ENCODE measurements at regions not wholly inside any gene's neighbourhood (a gene's known extent, or its start where the extent isn't known, plus 50 kb on each side); places are given as distances from the start of the nearest gene placed in this dataset.
"Not testable (repeated sequence)": the region's sequence is repeated elsewhere in the genome, so short reads cannot be mapped to it uniquely, and the experiment has no call there.

DNA sequence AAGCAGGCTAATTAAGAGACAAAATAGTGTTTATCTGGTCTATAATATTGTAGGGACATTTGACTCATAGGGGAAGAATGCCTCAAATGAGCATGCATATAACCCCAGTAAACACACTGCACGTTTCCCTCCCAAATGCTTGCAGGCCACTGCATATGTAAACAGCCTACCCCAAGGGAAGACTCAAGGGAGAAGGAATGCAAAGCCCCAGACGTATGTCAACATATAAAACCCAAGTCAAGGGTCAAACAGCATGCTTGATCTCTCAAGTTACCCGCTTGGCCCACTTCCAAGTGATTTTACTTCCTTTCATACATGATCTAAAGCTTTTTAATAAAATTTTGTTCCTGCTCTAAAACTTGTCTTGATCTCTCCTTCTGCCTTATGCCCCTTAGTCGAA, 1090.0 kb downstream of the OTOL1 start:
- no peak for DNase-seq

DNA sequence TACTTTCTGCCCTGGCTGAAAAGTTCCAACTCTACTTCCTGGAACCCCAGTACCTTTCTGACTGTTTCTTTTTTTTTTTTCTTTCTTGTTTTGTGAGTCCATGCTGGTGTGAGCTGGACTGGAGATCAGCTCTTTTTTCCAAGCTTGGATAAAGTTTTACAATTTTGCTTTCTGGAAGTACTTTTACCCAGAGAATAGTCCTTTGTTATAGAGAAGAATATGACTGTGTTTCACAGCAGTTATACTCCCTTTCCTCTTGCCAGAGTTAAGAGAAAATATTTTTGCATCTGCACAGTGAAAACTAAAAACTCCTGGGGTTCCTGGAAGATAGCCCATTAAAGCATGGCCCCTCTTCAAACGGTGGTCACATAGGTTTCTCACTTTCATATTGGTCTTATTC, 1100.6 kb downstream of the OTOL1 start:
- DNase-seq, result no peak

DNA sequence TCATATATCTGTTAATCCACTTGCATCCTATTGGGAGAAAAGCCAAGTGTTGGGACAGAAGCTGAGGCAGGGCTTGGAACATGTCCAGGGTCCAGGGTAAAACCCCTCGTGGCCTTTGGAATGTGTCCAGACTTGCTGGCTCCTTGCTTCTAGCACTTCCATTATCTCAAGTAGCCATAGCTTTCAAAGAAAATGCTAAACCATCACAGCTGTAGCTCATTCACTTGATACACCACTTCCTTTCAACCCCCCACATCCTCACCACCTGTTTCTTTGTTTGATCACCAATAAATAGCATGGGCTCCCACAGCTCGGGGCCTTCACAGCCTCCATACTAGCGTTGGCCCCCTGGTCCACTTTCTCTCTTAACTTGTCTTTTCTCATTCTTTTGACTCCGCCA, 1101.9 kb downstream of the OTOL1 start:
- DNase-seq, result not testable (repeated sequence)

DNA sequence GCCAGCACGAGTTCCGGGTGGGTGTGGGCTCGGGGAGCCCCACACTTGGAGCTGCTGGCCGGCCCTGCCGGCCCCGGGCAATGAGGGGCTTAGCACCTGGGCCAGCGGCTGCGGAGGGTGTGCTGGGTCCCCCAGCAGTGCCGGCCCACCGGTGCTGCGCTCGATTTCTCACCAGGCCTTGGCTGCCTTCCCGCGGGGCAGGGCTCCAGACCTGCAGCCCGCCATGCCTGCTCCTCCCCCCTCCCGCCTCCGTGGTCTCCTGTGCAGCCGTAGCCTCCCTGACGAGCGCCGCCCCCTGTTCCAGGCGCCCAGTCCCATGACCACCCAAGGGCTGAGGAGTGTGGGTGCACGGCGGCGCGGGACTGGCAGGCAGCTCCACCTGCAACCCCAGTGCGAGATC, 1103.1 kb downstream of the OTOL1 start:
- not testable (repeated sequence) for DNase-seq

DNA sequence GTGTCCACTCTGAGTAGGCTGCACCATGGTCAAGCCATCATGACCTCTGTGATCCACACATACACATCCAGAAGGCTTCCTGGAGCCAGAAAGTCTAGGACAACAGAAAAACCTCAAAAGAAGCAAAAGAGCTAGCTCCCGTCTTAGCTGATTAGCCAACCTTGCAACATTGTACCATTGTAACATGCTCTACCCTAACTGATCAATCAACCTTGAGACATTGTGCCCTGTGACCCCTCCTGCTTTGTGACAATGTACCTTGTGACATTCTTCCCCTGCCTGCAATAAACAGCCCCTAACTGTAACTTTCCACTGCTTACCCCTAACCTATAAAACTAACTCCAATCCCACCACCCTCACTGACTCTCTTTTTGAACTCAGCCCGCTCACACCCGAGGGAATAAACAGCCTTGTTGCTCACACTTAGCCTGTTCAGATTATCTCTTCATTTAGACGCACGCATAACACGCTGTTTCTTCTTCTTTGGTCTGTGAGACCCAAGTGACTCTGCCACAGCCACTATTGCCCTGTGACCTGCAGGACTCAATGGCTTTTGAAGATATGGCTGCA, 1104.6 kb downstream of the OTOL1 start:
- no peak for DNase-seq

DNA sequence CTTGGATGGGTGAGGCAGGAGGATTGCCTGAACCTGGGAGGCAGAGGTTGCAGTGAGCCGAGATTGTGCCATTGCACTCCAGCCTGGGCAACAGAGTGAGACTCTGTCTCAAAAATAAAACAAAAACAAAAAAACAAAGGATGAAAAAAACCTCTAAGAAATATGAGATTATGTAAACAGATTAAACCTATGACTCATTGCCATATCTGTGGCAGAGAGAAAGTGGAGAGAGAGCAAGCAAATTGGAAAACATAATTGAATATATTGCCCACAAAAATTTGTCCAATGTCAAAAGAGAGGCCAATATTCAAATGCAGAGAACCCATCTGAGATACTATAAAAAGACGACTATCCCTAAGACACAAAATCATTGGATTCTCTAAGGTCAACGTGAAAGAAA, 1106.0 kb downstream of the OTOL1 start:
- no peak for DNase-seq

DNA sequence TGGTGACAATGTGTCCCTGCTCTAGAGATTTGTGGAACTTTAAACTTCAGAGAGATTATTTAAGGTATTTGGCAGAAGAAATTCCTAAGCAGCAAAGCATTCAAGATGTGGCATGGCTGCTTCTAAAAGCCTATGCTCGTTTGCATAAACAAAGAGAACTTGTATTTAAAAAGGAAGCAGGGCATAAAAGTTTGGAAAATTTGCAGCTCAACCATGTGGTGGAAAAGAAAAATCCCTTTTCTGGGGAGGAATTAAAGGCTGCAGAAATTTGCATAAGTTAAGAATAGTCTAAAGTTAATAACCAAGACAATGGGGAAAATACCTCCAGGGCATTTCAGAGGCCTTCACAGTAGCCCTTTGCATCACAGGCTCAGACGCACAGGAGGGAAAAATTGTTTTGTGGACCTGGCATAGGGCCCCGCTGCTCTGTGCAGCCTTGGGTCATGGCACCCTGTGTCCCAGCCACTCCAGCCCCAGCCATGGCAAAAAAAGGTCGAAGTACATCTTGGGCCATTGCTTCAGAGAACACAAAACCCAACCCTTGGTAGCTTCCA, 1109.1 kb downstream of the OTOL1 start:
- DNase-seq, result no peak

DNA sequence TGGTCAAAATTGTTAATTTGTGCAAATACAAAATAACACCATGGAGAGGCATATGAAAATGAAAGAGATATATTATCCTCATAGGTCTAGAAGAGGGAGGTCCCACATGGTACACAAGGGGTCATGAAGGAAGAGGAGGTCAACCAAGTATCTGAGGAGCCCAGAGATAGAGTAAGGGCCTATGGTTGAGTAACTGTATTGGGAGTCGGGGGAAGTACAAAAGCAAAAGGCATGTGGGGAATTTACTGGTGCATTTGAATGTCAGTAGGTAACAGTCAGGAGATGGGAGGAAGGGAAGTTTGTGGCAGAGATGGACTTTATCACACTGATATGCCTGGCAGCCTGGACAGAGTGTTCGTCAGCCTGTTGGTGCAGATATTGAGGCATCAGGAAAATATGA, 1113.7 kb downstream of the OTOL1 start:
- DNase-seq, result no peak

DNA sequence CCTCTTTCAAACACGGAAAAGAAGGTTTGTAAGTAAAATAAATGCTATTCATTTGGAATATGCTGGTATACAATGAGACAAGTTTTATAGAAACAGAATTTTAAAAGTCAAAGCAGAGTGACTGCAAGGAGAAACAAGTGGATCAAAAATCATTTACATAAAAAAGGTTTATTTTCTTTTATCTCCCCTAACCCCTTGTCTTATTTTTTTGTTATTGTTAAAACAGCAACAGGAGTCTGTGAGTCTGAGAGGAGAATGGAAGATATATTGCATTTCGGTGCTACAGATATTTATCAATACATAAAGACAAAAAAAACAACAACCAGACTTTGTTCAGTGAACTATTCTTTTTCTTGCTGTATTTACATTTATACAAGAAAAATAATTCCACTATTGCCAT, 1116.4 kb downstream of the OTOL1 start:
- DNase-seq, result no peak

DNA sequence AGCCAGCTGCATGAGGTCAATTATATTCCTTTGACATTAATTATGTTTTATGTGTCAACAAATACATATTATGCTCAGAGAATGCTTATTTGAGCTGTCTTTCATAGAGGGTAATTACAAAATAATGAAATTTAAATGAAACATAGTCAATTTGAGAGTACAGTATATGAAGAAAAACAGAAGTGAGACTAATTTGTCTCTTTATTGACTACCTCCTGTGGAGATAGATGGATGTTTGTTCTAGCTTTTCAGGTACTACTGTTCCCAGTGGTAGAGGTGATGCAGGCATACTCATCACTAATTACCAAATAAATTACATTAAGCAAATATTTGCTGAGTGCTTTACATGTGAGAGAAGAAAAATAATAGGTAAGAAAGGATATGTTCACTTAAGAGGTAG, 1129.6 kb downstream of the OTOL1 start:
- no peak for DNase-seq

DNA sequence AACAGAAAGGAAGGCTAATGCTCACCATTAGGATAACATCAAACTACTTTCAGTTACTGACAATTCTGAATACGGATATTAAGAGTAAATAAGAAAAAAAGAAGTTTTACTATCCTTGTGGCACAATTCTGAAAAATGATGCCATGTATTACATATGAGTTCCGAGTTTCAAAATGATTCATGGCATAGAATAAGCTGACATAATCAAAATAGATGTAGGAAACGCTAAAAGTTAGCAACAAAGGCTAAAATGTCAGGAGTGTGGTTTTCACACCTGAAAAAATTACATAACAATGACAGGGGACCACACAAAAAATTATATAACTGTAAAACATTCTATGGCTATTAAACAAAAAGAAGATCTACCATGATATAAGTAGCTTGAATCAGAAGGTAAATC, 1131.9 kb downstream of the OTOL1 start:
- no peak for DNase-seq

DNA sequence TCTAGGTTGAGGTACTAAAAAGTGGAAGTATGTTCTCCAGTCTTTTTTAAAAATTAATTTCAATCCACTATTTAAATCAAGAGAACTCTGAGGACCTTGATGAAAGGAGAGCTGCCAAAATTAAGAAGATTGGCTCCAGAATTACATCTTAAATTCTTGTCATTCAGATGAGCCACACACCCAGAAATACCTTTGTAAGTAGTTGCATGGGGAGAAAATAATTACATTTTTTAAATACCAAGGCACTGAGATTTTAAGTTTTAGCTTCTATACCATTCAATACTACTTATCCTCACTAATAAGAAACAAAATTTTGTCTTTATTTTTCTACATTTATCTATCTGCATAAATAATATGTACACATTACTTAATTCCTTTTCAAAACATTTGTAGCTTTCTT, 1132.8 kb downstream of the OTOL1 start:
- no peak for DNase-seq

DNA sequence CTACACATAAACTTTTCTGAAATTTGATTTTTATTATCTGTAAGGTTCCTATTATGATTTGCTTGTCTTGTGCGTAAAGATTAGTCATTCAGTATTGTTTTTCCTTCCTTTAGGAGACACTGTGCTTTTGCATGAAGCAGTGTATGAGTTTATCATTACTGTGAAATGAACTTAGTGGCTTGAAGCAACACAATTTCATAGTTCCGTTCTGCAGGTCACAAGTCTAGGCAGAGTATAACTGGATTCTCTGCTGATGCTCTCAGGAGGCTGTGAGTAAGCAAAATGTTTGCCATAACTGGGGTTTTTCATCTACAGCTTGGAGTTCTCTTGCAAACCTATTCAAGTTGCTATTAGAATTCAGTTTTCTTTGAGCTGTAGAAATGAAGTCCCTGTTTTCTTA, 1136.1 kb downstream of the OTOL1 start:
- no peak for DNase-seq

DNA sequence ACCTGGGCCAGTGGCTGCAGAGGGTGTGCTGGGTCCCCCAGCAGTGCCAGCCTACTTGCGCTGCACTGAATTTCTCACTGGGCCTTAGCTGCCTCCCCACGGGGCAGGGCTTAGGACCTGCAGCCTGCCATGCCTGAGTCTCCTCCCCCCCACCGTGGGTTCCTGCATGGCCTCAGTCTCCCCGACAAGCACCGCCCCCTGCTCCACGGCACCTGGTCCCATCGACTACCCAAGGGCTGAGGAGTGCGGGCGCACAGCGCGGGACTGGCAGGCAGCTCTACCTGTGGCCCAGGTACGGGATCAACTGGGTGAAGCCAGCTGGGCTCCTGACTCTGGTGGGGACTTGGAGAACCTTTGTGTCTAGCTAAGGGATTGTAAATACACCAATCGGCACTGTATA, 1143.6 kb downstream of the OTOL1 start:
- DNase-seq, result not testable (repeated sequence)

DNA sequence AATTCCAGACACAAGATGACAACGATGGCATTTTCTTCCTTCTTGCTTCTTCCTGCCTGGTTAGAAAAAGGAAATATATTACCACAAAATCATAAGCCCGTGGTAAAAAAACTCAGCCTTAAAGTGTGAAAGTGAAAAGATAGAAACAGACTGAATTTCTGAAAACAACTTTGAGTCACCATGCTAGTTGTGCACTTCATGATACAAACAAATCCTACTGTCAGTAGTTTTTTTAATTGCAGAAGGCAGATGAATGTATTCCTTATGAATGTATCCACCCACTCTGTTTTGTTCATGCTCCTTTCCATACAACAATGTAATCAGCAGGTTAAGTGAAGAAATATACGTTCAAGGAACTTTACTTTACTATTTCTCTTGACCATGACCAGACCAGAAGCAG, 1144.7 kb downstream of the OTOL1 start:
- DNase-seq, result no peak

DNA sequence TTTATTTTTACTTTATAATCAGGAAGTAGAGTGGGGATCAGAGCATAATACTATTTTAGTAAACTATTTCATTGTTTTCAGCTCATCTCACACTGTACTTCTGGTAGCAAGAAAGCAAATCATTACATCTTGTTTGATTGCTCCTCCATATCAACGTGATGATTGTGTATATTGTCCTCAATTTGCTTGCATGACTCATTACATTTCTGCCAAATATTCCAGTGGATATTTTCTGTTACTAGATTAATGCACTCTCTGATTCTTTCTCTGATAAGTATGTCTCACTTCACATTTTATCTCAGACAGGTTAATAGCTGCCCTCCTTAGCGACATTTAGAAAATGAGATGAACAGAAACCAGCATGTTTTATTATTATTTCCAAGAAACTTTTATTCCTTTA, 1145.3 kb downstream of the OTOL1 start:
- no peak for DNase-seq

DNA sequence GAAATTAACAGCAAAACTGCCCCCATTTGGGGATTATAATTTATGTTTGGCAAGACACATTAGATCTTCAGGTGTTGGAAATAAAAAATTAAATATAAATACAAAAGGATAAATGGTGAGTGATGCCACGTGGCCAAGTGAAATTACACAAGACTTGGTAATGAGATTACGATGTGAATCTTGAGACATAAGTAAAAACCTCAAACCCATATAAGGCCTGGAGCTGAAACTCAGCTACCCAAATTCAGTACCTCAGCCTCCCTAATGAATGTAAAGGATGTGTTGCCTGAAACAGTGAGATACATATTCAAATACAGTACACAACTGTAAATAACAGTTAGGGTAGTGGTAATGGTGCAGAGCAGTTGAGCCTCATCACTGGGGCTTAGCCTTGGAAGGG, 1146.6 kb downstream of the OTOL1 start:
- DNase-seq, result no peak

DNA sequence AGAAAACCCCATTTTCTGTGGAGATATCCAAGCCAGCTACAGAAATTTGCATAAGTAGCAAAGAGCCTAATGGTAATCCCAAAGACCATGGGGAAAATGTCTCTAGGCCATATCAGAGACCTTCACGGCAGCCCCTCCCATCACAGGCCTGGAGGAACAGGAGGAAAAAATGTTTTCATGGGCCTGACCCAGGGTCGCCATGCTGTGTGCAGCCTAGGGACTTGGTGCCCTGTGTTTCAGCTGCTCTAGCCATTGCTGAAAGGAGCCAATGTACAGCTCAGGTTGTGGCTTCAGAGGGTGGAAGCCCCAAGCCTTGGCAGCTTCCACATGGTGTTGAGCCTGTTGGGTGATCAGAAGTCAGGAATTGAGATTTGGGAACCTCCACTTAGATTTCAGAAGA, 1150.7 kb downstream of the OTOL1 start:
- no peak for DNase-seq

DNA sequence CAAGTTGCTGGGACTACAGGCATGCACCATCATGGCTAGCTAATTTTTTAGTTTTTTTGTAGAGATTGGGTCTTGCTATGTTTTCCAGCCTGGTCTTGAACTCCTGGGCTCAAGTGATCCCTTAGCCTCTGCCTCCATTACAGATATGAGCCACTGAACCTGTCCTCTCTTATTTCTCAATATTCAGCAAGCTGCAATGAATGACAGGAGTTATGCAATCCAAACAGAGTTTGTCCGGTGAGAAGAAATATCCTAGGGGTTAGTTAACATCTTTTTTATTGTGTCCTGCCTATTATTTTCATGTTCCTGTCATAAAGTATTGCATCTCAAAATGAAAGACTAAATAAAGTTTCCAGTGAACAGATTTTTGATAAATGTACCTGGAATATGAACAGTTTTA, 1161.4 kb downstream of the OTOL1 start:
- DNase-seq, result no peak

DNA sequence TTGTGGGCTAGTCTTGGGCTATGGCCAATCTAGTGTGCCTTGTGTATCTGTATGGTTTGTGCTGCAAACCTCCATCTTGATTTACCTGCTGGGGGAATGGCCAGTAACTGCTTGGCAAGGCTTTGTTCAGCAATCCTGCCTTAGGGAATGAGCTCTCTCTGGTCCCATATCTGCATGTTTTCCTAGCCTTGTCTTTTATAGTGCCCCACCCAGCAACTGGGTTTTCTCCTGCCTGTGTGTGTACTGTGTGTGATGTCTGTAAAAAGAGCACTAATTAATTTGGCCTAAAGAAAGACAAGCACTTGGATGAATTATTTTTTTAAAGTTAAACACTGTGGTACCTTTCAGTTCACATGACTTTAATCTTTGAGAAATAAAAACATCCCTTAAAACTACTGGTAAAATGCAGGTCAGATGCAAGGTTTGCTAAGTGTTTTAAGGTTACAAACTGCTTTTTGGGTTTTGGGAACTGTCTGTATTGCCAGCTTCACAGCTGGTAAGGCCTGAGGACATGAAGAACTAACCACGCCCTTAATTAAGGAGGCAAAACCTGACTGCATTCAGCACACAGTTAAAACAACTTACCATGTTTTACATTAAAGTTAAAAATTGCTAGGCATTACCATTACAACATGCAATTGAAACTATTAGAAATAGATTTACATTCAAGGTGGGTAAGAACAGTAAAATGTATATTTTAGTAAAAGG, 1169.2 kb downstream of the OTOL1 start:
- DNase-seq, result no peak

DNA sequence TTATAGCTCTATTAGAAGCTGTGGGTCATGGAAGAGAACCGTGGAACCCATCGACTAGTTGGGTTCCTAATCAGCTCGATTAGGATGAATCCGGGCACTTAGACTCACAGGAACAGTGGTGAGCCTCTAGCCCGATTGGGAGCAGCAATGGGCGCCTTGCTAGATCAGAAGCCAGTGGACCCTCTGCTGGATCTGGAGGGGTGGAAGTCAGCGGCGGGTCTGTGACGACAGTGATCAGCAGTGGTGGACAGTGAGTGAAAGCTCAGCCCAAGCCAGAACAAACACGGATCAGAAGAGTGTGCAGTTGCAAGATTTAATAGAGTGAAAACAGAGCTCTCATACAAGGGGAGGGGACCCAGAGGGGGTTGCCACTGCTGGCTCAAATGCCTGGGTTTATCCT, 1170.2 kb downstream of the OTOL1 start:
- no peak for DNase-seq

DNA sequence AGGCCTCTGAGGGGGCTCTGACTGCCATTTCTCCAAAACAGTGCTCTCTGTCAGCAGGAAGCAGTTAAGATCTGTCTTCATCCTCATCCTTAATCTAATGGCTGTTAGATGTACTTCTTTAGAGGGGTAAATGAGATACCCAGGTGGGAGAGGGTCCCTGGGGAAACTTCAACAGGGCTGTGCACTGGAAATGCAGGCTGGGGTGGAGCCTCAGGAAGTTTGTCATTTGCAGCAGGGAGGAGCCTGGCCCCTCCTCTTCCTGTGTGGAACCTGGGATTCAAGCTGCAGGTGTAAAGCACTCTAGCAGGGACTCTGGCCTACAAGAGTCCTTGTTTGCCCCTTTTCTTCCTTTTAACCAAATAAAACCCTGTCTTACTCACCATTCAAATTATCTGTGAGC, 1173.6 kb downstream of the OTOL1 start:
- DNase-seq, result no peak

DNA sequence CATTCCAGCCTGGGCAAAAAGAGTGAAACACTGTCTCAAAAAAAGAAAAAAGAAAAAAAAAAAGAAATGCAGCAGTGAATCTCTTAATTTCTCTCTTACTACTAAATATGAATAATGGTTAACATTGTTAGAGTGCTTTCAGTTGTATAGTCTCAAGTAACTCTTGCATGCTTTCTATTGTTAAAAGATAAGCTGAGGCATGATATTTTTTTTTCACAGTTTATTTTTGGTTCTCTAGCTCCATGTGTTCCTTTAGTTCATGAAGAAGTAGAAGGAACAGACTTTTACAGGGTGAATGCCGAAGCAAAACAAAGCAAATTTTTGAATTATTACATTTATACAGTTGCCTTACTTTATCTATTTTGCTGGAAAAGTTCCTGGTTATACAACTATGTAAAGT, 1180.9 kb downstream of the OTOL1 start:
- DNase-seq, result no peak

DNA sequence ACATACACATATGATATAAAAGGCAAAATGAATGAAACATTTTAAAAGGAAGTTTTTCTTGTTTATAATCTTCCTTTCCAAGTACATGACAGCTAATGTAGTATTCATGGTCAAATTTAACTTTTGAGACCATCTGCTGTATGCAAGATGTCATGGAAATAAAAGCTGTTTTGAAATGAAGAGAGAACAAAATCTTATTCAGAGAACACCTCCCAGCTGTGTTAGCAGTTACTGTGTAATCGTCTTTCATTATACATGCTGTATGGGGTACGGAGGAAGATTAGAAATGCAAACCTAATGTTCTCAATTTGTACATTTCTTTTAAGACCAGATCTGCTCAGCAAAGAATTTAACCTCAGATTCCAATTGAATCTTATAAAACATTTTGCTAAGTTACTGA, 1182.3 kb downstream of the OTOL1 start:
- no peak for DNase-seq

DNA sequence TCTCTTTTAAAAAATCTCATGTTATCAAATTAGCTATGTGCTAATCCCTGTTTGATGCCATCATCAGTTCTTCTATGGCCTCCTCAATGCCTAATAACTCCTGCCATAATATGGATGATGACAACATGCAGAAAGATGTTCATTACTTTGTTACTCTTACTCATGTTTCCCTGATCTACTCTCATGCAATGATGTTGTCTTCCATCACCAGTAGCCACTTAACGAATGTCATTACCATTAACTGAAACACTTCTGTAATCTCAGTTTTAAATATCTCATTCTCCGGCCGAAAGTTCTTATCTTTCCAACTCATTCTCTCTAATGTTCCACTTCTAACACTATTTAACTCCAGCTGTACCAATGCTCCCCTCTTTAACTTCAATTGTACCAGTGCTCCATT, 1187.7 kb downstream of the OTOL1 start:
- no peak for DNase-seq

Data from inflammatory macrophage treated with lipopolysaccharide for 4 hours (primary cell).